Neural cell (in vitro differentiated cells): ENCODE measurements at regions not wholly inside any gene's neighbourhood (a gene's known extent, or its start where the extent isn't known, plus 50 kb on each side); places are given as distances from the start of the nearest gene placed in this dataset.

ENCODE experiments used
- EZH2 ChIP-seq: fragments of 200-600, 300-800 bp; shearing (Covaris generic), sonication (generic); IDR thresholded peaks from 2 replicates; pipeline ENCODE4 v1.6.1; 2014; ENCODE audit warnings: antibody characterized with exemption, low read length, borderline replicate concordance, mild to moderate bottlenecking; ENCODE audit not compliant: insufficient read depth, poor library complexity, severe bottlenecking
- RAD21 ChIP-seq: fragments of 450-650 bp; conservative IDR thresholded peaks from 2 replicates; pipeline ENCODE4 v1.6.1; 2014; ENCODE audit warnings: antibody characterized with exemption, mild to moderate bottlenecking, moderate library complexity

GRCh38 chr14:49449749-49450148 is 136.4 kb downstream of the RPS29 start:
- TF ChIP-seq EZH2 (no peak), RAD21 (no peak)
